ENCODE measurements at regions not wholly inside any gene's neighbourhood (a gene's known extent, or its start where the extent isn't known, plus 50 kb on each side); places are given as distances from the start of the nearest gene placed in this dataset.

- Histone ChIP-seq H3K27ac (replicated peaks; ENCODE audit: low read length) (no peak overlapping the region), H4K91ac (ENCODE audit: low read depth, low read length, poor library complexity) (no peak overlapping the region), H3K36me3 (replicated peaks in 1 of 2; ENCODE audit: control insufficient read depth in 2 of 2, insufficient read depth in 2 of 2, low read length in 2 of 2) (no peaks in the 10 kb centered on the region), H3K4me2 (ENCODE audit: insufficient read depth, low read length, poor library complexity, severe bottlenecking) (no peak overlapping the region), H3K23ac (ENCODE audit: low read depth, low read length, poor library complexity) (no peak overlapping the region), H2BK12ac (ENCODE audit: low read length) (no peak overlapping the region), H2BK5ac (ENCODE audit: low read length) (no peak overlapping the region), H3K14ac (ENCODE audit: low read length) (no peak overlapping the region), H2BK15ac (ENCODE audit: low read length) (no peak overlapping the region), H3K27me3 (ENCODE audit: control insufficient read depth in 3 of 3, insufficient read depth in 3 of 3, low read depth in 1 of 3, low read length in 3 of 3) (no peaks in the 10 kb centered on the region), H3K79me1 (ENCODE audit: low read depth, low read length) (no peaks in the 10 kb centered on the region), H3K4me3 (ENCODE audit: low read length in 2 of 2) (no peak overlapping the region), H4K8ac (ENCODE audit: low read depth, low read length) (no peak overlapping the region), H2AK5ac (ENCODE audit: low read depth, low read length) (no peak overlapping the region), H3K4me1 (ENCODE audit: control insufficient read depth in 2 of 2, insufficient read depth in 1 of 2, low read depth in 1 of 2, low read length in 2 of 2) (no peaks in the 10 kb centered on the region), H3K4ac (ENCODE audit: low read length) (no peak overlapping the region), H2AFZ (ENCODE audit: low read length) (no peak overlapping the region), H3K9ac (ENCODE audit: low read depth, low read length, poor library complexity) (no peak overlapping the region), H2BK120ac (ENCODE audit: low read depth, low read length) (no peak overlapping the region), H3K18ac (ENCODE audit: low read length) (no peak overlapping the region), H3K9me3 (replicated peaks in 1 of 2; ENCODE audit: control insufficient read depth in 2 of 2, insufficient read depth in 1 of 2, low read depth in 1 of 2, low read length in 2 of 2) (peaks cover 0 to 4% of the 10 kb centered on the region in 2 donors)
- no peak for DNase-seq (ENCODE audit: low spot score)
Observed at GRCh38 chr6:66423047-66423446, 716.0 kb upstream of the EYS start.

DNA sequence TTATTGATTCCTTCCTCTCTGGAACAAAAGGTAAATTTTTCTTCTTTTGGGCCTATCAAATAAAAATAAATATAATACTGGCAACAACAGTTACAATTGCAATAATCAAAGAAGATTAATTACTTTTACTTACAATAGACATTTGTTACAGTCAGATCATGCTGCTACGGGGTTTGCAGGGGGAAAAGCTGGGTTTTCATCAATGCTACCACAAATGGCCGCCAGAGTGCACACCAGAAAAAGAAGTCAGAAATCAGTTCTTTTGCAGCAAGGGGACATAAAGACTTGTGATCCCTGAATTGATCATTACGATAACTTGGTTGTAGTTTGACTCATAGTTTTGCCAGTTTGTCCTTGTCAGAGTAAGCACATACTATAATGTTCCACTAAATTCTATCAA is 714.5 kb upstream of the EYS start:
- Histone ChIP-seq H2BK15ac (ENCODE audit: low read length) (no peak overlapping the region), H2BK5ac (ENCODE audit: low read length) (no peak overlapping the region), H2BK120ac (ENCODE audit: low read depth, low read length) (no peak overlapping the region), H3K4me3 (ENCODE audit: low read length in 2 of 2) (no peak overlapping the region), H3K4me2 (ENCODE audit: insufficient read depth, low read length, poor library complexity, severe bottlenecking) (no peak overlapping the region), H3K9me3 (replicated peaks in 1 of 2; ENCODE audit: control insufficient read depth in 2 of 2, insufficient read depth in 1 of 2, low read depth in 1 of 2, low read length in 2 of 2) (no peaks in the 10 kb centered on the region), H3K18ac (ENCODE audit: low read length) (no peak overlapping the region), H4K8ac (ENCODE audit: low read depth, low read length) (no peak overlapping the region), H3K23ac (ENCODE audit: low read depth, low read length, poor library complexity) (no peak overlapping the region), H3K27ac (replicated peaks; ENCODE audit: low read length) (no peak overlapping the region), H4K91ac (ENCODE audit: low read depth, low read length, poor library complexity) (no peak overlapping the region), H3K4ac (ENCODE audit: low read length) (no peak overlapping the region), H3K79me1 (ENCODE audit: low read depth, low read length) (no peaks in the 10 kb centered on the region), H3K36me3 (replicated peaks in 1 of 2; ENCODE audit: control insufficient read depth in 2 of 2, insufficient read depth in 2 of 2, low read length in 2 of 2) (no peaks in the 10 kb centered on the region), H2BK12ac (ENCODE audit: low read length) (no peak overlapping the region), H2AFZ (ENCODE audit: low read length) (no peak overlapping the region), H2AK5ac (ENCODE audit: low read depth, low read length) (no peak overlapping the region), H3K27me3 (ENCODE audit: control insufficient read depth in 3 of 3, insufficient read depth in 3 of 3, low read depth in 1 of 3, low read length in 3 of 3) (no peaks in the 10 kb centered on the region), H3K4me1 (ENCODE audit: control insufficient read depth in 2 of 2, insufficient read depth in 1 of 2, low read depth in 1 of 2, low read length in 2 of 2) (no peaks in the 10 kb centered on the region), H3K9ac (ENCODE audit: low read depth, low read length, poor library complexity) (no peak overlapping the region), H3K14ac (ENCODE audit: low read length) (no peak overlapping the region)
- no peak for DNase-seq (ENCODE audit: low spot score)
- no CpG with 5 or more reads among the region's 3 CpGs for WGBS, 2 donors (ENCODE audit: extremely low coverage in 2 of 2, insufficient read length in 2 of 2, insufficient replicate concordance in 1 of 2)

DNA sequence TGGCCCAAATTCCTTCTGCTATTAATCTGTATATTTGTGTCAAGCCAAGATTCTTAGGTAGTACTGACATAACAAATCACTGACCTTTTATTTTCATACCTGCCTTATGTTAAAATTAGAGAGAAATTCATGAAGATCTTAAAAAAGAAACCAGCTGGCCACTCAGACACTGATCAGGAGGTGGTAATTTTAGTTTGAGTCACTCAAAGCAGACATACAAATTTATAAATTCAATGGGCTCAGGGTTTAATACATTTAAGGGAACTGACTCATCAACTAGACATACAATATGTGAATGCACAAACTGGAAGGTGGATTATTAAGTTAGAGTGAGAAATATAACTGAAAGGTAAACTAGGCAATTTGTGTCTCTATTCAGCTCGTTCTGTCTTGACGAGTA is 711.9 kb upstream of the EYS start:
- WGBS, 2 donors (ENCODE audit: extremely low coverage in 2 of 2, insufficient read length in 2 of 2, insufficient replicate concordance in 1 of 2) = no CpG with 5 or more reads among the region's 2 CpGs
- Histone ChIP-seq H4K8ac (ENCODE audit: low read depth, low read length) (no peak overlapping the region), H2AFZ (ENCODE audit: low read length) (no peak overlapping the region), H3K23ac (ENCODE audit: low read depth, low read length, poor library complexity) (no peak overlapping the region), H3K4me1 (ENCODE audit: control insufficient read depth in 2 of 2, insufficient read depth in 1 of 2, low read depth in 1 of 2, low read length in 2 of 2) (no peaks in the 10 kb centered on the region), H3K4ac (ENCODE audit: low read length) (no peak overlapping the region), H2BK15ac (ENCODE audit: low read length) (no peak overlapping the region), H3K4me3 (ENCODE audit: low read length in 2 of 2) (no peak overlapping the region), H3K36me3 (replicated peaks in 1 of 2; ENCODE audit: control insufficient read depth in 2 of 2, insufficient read depth in 2 of 2, low read length in 2 of 2) (no peaks in the 10 kb centered on the region), H3K27ac (replicated peaks; ENCODE audit: low read length) (no peak overlapping the region), H3K4me2 (ENCODE audit: insufficient read depth, low read length, poor library complexity, severe bottlenecking) (no peak overlapping the region), H4K91ac (ENCODE audit: low read depth, low read length, poor library complexity) (no peak overlapping the region), H2BK5ac (ENCODE audit: low read length) (no peak overlapping the region), H3K14ac (ENCODE audit: low read length) (no peak overlapping the region), H3K79me1 (ENCODE audit: low read depth, low read length) (no peaks in the 10 kb centered on the region), H2BK120ac (ENCODE audit: low read depth, low read length) (no peak overlapping the region), H3K9me3 (replicated peaks in 1 of 2; ENCODE audit: control insufficient read depth in 2 of 2, insufficient read depth in 1 of 2, low read depth in 1 of 2, low read length in 2 of 2) (no peaks in the 10 kb centered on the region), H3K27me3 (ENCODE audit: control insufficient read depth in 3 of 3, insufficient read depth in 3 of 3, low read depth in 1 of 3, low read length in 3 of 3) (no peaks in the 10 kb centered on the region), H3K18ac (ENCODE audit: low read length) (no peak overlapping the region), H2AK5ac (ENCODE audit: low read depth, low read length) (no peak overlapping the region), H3K9ac (ENCODE audit: low read depth, low read length, poor library complexity) (no peak overlapping the region), H2BK12ac (ENCODE audit: low read length) (no peak overlapping the region)
- no peak for DNase-seq (ENCODE audit: low spot score)

DNA sequence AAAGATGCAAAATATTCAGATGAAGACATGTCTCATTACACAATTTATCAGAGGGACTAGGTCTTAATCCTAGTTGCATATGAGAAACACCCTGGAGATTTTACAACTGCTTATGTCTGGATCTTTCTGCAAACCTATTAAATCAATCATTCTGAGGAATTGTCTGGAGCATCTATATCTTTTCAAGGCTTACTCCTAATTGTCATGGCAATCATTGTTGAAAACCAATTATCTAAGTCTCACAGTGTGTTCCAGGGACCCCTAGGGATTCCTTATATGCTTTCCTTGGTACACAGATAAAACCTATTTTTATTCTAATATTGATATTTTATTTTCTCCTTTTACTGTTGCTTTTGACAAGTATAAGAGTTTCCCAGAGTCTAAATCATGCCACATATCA is 696.9 kb upstream of the EYS start:
- H3K27me3 ChIP-seq (ENCODE audit: control insufficient read depth in 3 of 3, insufficient read depth in 3 of 3, low read depth in 1 of 3, low read length in 3 of 3) = no peaks in the 10 kb centered on the region
- H2AK5ac ChIP-seq (ENCODE audit: low read depth, low read length) = no peak overlapping the region
- H3K4ac ChIP-seq (ENCODE audit: low read length) = no peak overlapping the region
- no peaks in the 10 kb centered on the region for H3K4me1 ChIP-seq (ENCODE audit: control insufficient read depth in 2 of 2, insufficient read depth in 1 of 2, low read depth in 1 of 2, low read length in 2 of 2)
- no peak overlapping the region for H2BK120ac ChIP-seq (ENCODE audit: low read depth, low read length)
- no peak overlapping the region for H3K9ac ChIP-seq (ENCODE audit: low read depth, low read length, poor library complexity)
- no peaks in the 10 kb centered on the region for H3K9me3 ChIP-seq (replicated peaks in 1 of 2; ENCODE audit: control insufficient read depth in 2 of 2, insufficient read depth in 1 of 2, low read depth in 1 of 2, low read length in 2 of 2)
- H4K91ac ChIP-seq (ENCODE audit: low read depth, low read length, poor library complexity) = no peak overlapping the region
- no peak overlapping the region for H3K14ac ChIP-seq (ENCODE audit: low read length)
- H3K36me3 ChIP-seq (replicated peaks in 1 of 2; ENCODE audit: control insufficient read depth in 2 of 2, insufficient read depth in 2 of 2, low read length in 2 of 2) = no peaks in the 10 kb centered on the region
- no peak for DNase-seq (ENCODE audit: low spot score)
- H3K4me3 ChIP-seq (ENCODE audit: low read length in 2 of 2) = no peak overlapping the region
- H3K23ac ChIP-seq (ENCODE audit: low read depth, low read length, poor library complexity) = no peak overlapping the region
- no peak overlapping the region for H2BK15ac ChIP-seq (ENCODE audit: low read length)
- H4K8ac ChIP-seq (ENCODE audit: low read depth, low read length) = no peak overlapping the region
- H3K79me1 ChIP-seq (ENCODE audit: low read depth, low read length) = no peaks in the 10 kb centered on the region
- H3K18ac ChIP-seq (ENCODE audit: low read length) = no peak overlapping the region
- H3K27ac ChIP-seq (replicated peaks; ENCODE audit: low read length) = no peak overlapping the region
- no peak overlapping the region for H3K4me2 ChIP-seq (ENCODE audit: insufficient read depth, low read length, poor library complexity, severe bottlenecking)
- H2BK5ac ChIP-seq (ENCODE audit: low read length) = no peak overlapping the region
- H2AFZ ChIP-seq (ENCODE audit: low read length) = no peak overlapping the region
- no peak overlapping the region for H2BK12ac ChIP-seq (ENCODE audit: low read length)

Measured in neuronal stem cell (in vitro differentiated cells).